Skeletal muscle tissue (tissue), 3 donors: ENCODE measurements at regions not wholly inside any gene's neighbourhood (a gene's known extent, or its start where the extent isn't known, plus 50 kb on each side); places are given as distances from the start of the nearest gene placed in this dataset.

ENCODE experiments used
- H3K27ac ChIP-seq: one replicate; pipeline ENCODE4 v1.7.0; 2013; ENCODE audit warnings: mild to moderate bottlenecking, low read depth, low read length, inconsistent platforms
- H3K27me3 ChIP-seq, 3 donors: one replicate each; pipeline ENCODE4 v1.7.0; 2013; ENCODE audit warnings: low read length in 3 of 3; ENCODE audit not compliant: control insufficient read depth in 3 of 3, insufficient read depth in 3 of 3
- H3K36me3 ChIP-seq, 3 donors: one replicate each; pipeline ENCODE4 v1.7.0; 2013; ENCODE audit warnings: low read length in 3 of 3; ENCODE audit not compliant: control insufficient read depth in 3 of 3, insufficient read depth in 3 of 3
- H3K4me1 ChIP-seq, 3 donors: one replicate each; pipeline ENCODE4 v1.7.0; 2013; ENCODE audit warnings: low read length in 3 of 3, mild to moderate bottlenecking in 3 of 3; ENCODE audit not compliant: control insufficient read depth in 3 of 3, insufficient read depth in 3 of 3
- H3K4me3 ChIP-seq, 3 donors: one replicate each; pipeline ENCODE4 v1.7.0; 2013; ENCODE audit warnings: low read length in 3 of 3
- H3K9ac ChIP-seq, 3 donors: one replicate each; pipeline ENCODE4 v1.7.0; 2013; ENCODE audit warnings: low read length in 3 of 3, mild to moderate bottlenecking in 3 of 3, moderate library complexity in 2 of 3, low read depth in 1 of 3
- H3K9me3 ChIP-seq, 3 donors: one replicate each; pipeline ENCODE4 v1.7.0; 2013; ENCODE audit warnings: low read length in 3 of 3; ENCODE audit not compliant: control insufficient read depth in 3 of 3
- donor health status: Osteomylitis.

DNA sequence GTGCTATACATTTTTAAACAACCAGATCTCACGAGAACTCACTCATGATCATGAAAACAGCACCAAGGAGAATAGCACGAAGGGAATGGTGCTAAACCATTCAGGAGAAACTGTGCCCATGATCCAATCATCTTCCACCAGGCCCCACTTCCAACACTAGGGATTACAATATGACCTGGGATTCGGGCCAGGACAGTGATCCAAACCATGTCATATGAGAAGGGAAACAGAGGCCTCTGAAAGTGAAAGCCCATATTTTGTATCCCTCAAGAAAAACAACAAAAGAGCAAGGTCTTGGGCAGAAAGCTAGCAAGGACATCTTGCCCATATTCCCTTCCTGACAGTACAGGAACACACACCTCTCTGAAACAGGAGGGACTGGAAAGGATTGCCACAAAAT is 163.9 kb upstream of the VASH1 start:
- Histone ChIP-seq H3K36me3 (no peaks in the 10 kb centered on the region), H3K27me3 (no peaks in the 10 kb centered on the region), H3K4me3 (no peak overlapping the region), H3K4me1 (no peaks in the 10 kb centered on the region), H3K9me3 (peaks cover 0 to 3% (median 0%) of the 10 kb centered on the region in 3 donors), H3K27ac (no peak overlapping the region), H3K9ac (no peak overlapping the region)

DNA sequence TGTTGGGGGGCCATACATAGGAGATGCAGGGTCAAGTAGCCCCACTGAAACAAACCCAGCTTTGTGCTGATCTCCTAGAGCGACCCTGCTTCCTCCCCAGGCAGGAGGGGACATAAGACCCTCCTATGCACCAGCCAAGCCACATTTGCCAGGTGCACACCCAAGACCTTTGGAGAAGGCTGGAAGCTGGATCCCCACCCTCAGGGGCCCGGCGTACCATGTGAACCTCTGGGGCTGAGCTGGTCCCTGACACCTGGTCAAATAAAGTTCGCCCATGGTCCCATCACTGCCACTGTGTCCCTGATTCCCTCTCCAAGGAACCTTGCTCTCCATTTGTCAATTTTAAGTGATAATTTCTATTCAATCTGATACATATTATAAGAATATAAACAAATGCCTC is 162.1 kb upstream of the VASH1 start:
- Histone ChIP-seq H3K27ac (no peak overlapping the region), H3K4me3 (no peak overlapping the region), H3K9me3 (peaks cover 0 to 3% (median 0%) of the 10 kb centered on the region in 3 donors), H3K27me3 (peaks cover 0 to 5% (median 0%) of the 10 kb centered on the region in 3 donors), H3K4me1 (no peaks in the 10 kb centered on the region), H3K36me3 (no peaks in the 10 kb centered on the region), H3K9ac (no peak overlapping the region)

DNA sequence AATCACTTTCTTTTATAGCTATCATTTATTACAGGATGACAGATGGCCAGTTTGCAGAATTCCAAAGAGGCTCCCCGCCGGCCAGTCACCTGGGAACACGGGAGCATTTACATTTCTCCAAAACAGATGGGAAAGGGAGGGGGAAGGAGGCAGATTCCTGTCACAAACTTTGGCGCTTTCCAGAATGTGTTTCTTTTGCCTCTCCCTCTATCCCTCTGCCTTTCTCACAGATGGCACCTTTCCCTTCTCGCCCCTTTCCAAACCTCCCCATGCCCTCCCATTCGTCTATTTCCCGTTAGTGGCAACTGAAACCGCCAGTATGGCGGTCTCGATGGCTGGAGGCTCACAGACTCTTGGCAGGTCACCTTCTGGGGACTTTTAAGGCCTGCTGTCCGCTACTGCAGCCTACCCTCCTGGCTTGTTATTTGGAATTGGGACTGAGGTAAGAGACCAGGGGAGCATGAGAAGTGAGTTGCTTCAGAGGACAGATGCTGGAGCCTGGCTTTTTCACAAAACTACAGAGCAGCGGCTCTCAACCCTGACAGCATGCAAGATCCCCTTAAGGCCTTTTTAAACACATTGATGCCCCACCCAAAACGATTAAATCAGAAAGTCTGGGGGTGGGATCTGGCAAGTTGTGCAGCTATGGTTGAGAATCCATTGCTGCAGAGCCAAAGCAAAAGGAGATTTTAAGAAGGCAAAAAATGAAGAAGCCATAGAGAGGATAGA is 161.5 kb upstream of the VASH1 start:
- no peak overlapping the region for H3K27ac ChIP-seq
- H3K4me3 ChIP-seq, result no peak overlapping the region
- H3K27me3 ChIP-seq, result peaks cover 0 to 5% (median 0%) of the 10 kb centered on the region in 3 donors
- peaks cover 0 to 3% (median 0%) of the 10 kb centered on the region in 3 donors for H3K9me3 ChIP-seq
- H3K4me1 ChIP-seq, result no peaks in the 10 kb centered on the region
- H3K9ac ChIP-seq, result no peak overlapping the region
- no peaks in the 10 kb centered on the region for H3K36me3 ChIP-seq

DNA sequence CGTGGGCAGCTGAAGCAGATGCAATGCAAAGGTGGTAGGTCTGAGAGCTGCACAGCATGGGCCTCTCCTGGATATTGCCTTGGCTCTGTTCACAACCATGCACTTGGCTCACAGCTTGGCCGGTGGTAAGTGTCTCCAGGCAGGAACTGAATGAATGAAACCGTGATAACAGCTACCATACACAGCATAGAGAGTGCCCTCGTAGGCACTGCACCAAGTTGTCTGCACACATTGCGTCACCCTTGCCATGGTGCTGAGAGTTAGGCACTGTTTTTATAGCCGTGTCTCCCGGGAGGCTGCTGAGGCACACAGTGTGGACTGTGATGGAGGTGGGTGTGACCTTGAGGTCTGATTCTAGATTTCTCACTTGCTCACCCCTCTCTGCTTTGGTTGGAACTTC is 157.6 kb upstream of the VASH1 start:
- Histone ChIP-seq H3K9ac (no peak overlapping the region), H3K4me3 (no peak overlapping the region), H3K36me3 (no peaks in the 10 kb centered on the region), H3K27me3 (peaks cover 0 to 5% (median 0%) of the 10 kb centered on the region in 3 donors), H3K4me1 (no peaks in the 10 kb centered on the region), H3K27ac (no peak overlapping the region), H3K9me3 (peaks cover 0 to 3% (median 0%) of the 10 kb centered on the region in 3 donors)

DNA sequence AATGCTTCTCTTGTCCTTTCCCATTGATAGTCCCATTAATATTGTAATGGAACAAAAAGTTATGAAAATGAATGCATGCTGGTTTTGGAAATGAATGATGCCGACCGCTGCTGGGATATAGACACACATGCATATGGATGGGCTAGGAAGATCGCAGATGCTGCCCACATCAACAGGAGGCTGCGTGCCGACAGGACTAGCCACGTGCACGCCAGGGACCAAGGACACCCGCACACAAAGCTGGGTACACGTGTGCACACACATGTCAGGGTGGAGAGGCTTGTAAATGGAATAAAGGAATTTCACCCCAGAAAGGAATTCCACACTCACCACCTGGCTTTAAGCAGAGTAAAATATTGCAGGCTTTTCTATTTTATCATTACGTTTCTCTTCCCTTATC is 153.8 kb upstream of the VASH1 start:
- Histone ChIP-seq H3K27ac (no peak overlapping the region), H3K36me3 (no peaks in the 10 kb centered on the region), H3K9ac (no peak overlapping the region), H3K4me1 (no peaks in the 10 kb centered on the region), H3K27me3 (peaks cover 0 to 5% (median 0%) of the 10 kb centered on the region in 3 donors), H3K4me3 (no peak overlapping the region), H3K9me3 (no peaks in the 10 kb centered on the region)

DNA sequence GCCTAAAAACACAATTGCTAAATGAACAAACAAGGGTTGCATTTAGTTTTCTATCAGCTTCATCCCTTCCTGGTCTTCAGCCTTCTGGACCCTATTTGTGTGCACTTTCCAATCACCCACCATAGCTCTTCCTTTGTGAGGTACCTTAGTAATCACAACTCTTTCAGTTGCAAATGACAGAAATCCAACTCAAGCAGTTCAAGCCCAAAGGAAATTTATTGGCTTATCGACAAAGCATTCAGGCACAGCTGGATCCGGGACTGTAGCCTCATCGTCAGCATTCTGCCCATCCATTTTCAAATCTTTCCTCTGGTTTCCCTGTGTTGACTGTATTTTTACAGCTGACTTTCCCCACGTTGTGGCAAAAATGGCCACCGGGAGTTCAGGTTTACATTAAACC is 148.6 kb upstream of the VASH1 start:
- no peaks in the 10 kb centered on the region for H3K4me1 ChIP-seq
- no peak overlapping the region for H3K27ac ChIP-seq
- H3K9me3 ChIP-seq, result peaks cover 2 to 13% (median 3%) of the 10 kb centered on the region in 3 donors
- H3K4me3 ChIP-seq, result no peak overlapping the region
- H3K27me3 ChIP-seq, result peaks cover 0 to 5% (median 0%) of the 10 kb centered on the region in 3 donors
- no peaks in the 10 kb centered on the region for H3K36me3 ChIP-seq
- no peak overlapping the region for H3K9ac ChIP-seq

DNA sequence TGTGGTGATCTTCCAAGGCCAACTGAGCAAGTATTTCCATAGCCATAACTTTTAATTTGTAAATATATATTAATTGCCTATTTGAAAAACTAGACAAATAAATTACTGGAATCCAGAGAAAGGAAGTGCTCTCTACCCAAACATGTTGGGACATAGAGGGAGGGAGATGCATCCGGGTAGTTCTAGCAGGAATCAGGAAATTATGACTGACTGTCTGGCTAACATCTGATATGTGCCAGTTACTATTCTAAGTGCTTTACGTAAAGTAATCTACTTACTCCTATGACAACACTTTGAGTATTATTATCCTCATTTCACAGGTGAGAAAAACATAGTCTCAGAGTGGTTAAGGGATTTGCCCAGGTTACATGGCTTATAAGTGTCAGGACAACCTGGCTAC is 147.7 kb upstream of the VASH1 start:
- Histone ChIP-seq H3K9ac (no peak overlapping the region), H3K36me3 (no peaks in the 10 kb centered on the region), H3K4me3 (no peak overlapping the region), H3K4me1 (no peaks in the 10 kb centered on the region), H3K27me3 (peaks cover 0 to 5% (median 0%) of the 10 kb centered on the region in 3 donors), H3K27ac (no peak overlapping the region), H3K9me3 (peaks cover 5 to 18% (median 8%) of the 10 kb centered on the region in 3 donors)

DNA sequence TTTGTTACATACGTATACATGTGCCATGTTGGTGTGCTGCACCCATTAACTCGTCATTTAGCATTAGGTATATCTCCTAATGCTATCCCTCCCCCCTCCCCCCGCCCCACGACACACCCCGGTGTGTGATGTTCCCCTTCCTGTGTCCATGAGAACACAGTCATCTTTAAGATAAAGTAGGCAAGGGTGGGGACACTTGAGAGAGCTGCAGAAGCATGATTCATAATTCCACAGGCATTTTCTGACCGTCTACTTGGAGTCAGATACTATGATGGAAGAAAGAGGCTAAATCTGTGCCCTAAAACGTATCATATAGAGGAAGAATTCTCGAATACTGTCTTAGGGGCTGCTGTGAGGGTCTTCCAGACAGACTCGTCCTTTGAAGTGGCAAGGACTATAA is 145.9 kb upstream of the VASH1 start:
- no peaks in the 10 kb centered on the region for H3K4me1 ChIP-seq
- peaks cover 0 to 5% (median 0%) of the 10 kb centered on the region in 3 donors for H3K27me3 ChIP-seq
- H3K36me3 ChIP-seq, result no peaks in the 10 kb centered on the region
- H3K4me3 ChIP-seq, result no peak overlapping the region
- H3K9me3 ChIP-seq, result peaks cover 5 to 18% (median 8%) of the 10 kb centered on the region in 3 donors
- no peak overlapping the region for H3K9ac ChIP-seq
- H3K27ac ChIP-seq, result no peak overlapping the region

DNA sequence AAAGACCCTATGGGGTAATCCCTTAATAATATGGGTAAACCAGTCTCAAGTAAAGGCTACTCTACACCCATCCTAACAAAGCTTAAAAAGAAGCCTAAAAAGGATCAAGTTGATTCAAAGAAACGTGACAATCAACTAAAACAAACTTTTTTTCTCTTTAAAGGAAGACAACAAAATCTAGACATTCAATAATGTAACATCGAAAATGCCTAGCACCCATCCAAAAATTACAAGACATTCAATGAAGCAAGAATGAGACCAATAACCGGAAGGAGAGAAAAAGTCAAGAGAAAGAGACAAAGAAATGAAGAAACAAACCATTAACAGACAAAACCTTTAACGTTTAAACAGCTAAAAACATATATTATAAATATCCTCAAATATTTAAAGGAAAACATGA is 143.8 kb upstream of the VASH1 start:
- Histone ChIP-seq H3K27me3 (peaks cover 0 to 5% (median 0%) of the 10 kb centered on the region in 3 donors), H3K9ac (no peak overlapping the region), H3K9me3 (peaks cover 5 to 18% (median 8%) of the 10 kb centered on the region in 3 donors), H3K4me1 (no peaks in the 10 kb centered on the region), H3K4me3 (no peak overlapping the region), H3K27ac (no peak overlapping the region), H3K36me3 (no peaks in the 10 kb centered on the region)

DNA sequence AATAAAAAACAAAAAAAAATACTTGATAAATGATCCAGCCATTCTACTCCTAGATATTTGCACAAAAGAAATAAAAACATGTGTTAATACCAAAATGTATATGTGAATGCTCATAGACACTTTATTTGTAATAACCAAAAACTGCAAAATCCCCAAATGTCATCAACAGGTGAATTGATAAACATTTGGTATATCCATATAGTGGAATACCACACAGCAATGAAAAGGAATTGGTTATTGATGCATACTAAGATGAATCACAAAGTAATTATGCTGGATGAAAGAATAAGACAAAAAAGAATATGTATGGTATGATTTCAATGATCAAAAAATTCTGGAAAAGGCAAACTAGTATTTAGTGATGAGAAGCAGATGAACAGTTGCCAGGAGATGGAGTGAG is 124.7 kb upstream of the VASH1 start:
- H3K36me3 ChIP-seq, result no peaks in the 10 kb centered on the region
- H3K27me3 ChIP-seq, result no peaks in the 10 kb centered on the region
- H3K4me1 ChIP-seq, result peaks cover 0 to 14% (median 0%) of the 10 kb centered on the region in 3 donors
- H3K9me3 ChIP-seq, result no peaks in the 10 kb centered on the region
- H3K4me3 ChIP-seq, result no peak overlapping the region
- H3K27ac ChIP-seq, result no peak overlapping the region
- no peak overlapping the region for H3K9ac ChIP-seq
